Gastrocnemius medialis (tissue), 4 donors: ENCODE measurements at regions not wholly inside any gene's neighbourhood (a gene's known extent, or its start where the extent isn't known, plus 50 kb on each side); places are given as distances from the start of the nearest gene placed in this dataset.

Experiments
- CTCF ChIP-seq, 5 experiments: fragments of 450-650 bp in 3 of 5; fragments of 200-600 bp in 2 of 5; sonication (generic) in 2 of 5; IDR thresholded peaks in 4 of 5; conservative IDR thresholded peaks in 1 of 5; 1 replicate in 4 of 5; 2 replicates in 1 of 5; pipeline ENCODE4 v1.5.1; 2016 to 2019; ENCODE audit warnings: antibody characterized with exemption in 5 of 5, mild to moderate bottlenecking in 3 of 5, moderate library complexity in 3 of 5
- POLR2A ChIP-seq, 2 donors: fragments of 450-650 bp; IDR thresholded peaks; one replicate each; pipeline ENCODE4 v1.6.1; 2017; ENCODE audit warnings: antibody characterized with exemption in 2 of 2, mild to moderate bottlenecking in 2 of 2, moderate library complexity in 2 of 2

DNA sequence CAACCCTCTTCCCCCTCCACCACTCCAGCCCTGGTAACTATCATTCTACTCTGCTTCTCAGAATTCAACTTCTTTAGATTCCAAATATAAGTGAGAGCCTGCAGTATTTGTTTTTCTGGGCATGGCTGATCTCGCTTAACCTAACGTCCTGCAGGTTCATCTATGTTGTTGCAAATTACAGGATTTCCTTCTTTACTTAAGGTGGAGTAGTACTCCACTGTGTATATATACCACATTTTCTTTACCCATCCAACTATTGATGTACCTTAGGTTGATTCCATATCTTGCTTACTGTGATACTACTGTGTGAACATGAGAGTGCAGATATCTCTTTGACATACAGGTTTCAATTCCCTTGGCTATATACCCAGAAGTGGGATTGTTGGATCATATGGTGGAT, 106.3 kb upstream of the ZNF366 start:
- TF ChIP-seq CTCF (IDR thresholded peaks at IDR 0.05 in 4 of 5, conservative IDR thresholded peaks at IDR 0.05 in 1 of 5) (no peak), POLR2A (IDR thresholded peaks at IDR 0.05) (no peak)
